NCI-H2171 (cell line): ENCODE measurements at regions not wholly inside any gene's neighbourhood (a gene's known extent, or its start where the extent isn't known, plus 50 kb on each side); places are given as distances from the start of the nearest gene placed in this dataset.

Experiments used
- DNase-seq: peaks from one replicate; lab custom pipeline; 2025; lab: John Stamatoyannopoulos, UW

- no peak for DNase-seq
Measured at GRCh38 chrX:15983034-15983433, 128.4 kb upstream of the AP1S2 start.

- no peak for DNase-seq
Measured at GRCh38 chrX:15977644-15978043, 123.0 kb upstream of the AP1S2 start.

GRCh38 chrX:15976396-15976795 is 121.8 kb upstream of the AP1S2 start:
- no peak for DNase-seq

DNA sequence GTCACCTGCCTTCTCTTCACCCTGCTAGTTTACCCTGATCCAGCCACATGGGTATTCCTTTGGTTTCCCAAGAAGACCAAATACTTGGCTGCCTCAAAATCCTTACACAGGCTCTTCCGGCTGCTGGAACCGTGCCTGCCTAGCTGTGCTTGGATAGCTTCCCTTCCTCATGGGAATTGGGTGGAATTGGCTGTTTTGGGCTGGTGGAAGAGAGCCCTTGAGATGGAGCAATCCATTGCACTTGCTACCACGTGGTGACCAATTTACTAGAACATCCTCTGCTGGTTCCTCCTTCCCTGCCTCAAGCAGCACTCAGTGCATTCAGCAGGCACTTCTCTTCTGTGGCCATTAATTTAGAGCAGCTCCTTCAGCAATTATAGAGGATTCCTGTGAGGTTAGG is 119.3 kb upstream of the AP1S2 start:
- no peak for DNase-seq

- no peak for DNase-seq
Measured at GRCh38 chrX:15973299-15973698, 118.7 kb upstream of the AP1S2 start.

DNA sequence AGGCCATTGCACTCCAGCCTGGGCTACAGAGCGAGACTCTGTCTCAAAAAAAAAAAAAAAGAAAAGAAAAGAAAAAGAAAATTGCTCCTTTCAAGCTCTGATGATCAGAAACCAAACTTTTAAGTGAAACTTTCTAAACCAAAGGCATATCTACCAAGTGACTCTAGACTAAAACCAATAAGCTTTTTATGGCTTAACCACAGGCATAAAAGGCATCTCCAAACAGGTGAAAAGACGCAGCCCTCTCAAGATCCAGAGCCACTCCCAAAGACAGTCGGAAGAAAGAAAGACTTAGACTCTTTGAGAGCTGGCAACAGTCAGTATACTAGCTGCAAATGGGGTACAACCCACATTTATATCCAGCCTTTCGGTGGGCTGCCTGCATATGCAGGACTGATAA is 117.1 kb upstream of the AP1S2 start:
- no peak for DNase-seq

GRCh38 chrX:15963858-15964257 is 109.2 kb upstream of the AP1S2 start:
- DNase-seq, result no peak

GRCh38 chrX:15960237-15960636 is 105.6 kb upstream of the AP1S2 start:
- DNase-seq, result no peak

DNA sequence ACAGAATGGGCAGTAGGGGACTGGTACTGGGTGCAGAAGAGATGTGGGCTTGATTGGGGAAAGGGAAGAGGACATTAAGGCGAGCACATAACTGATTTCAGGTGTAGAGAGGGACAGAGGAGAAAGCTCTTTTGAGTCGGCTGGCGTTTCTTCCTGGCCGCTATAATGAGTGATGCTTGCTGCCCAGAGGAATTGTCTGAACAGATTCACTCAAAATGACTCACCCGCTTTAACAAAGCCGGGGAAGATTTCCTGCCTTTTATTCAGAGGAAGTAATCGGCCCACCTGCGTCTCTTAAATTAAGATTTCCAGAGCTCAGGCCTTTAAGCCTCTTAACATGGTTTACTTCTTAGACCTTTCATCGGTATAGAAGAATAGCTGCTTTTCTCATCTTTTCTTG is 102.1 kb upstream of the AP1S2 start:
- DNase-seq, result no peak

- DNase-seq, result no peak
Measured at GRCh38 chrX:15953801-15954200, 99.2 kb upstream of the AP1S2 start.

DNA sequence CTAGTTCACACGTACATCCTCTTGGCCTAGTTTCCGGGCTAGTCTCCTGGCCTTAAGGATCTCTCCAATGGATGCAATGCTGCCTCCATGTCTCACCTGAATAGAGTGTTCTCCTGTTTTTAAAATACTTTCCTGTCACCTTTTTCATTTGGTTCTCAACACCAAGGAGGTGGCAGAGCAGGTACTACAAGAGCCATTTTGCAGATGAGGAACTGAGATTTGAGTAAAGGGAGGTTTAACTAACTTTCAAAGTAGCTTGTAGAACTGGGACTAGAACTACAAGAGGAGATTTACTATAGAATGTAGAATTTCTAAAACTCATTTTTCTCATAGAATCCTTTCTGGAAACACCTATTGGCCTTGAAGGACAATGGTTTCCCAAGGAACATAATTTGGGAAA is 97.6 kb upstream of the AP1S2 start:
- no peak for DNase-seq

DNA sequence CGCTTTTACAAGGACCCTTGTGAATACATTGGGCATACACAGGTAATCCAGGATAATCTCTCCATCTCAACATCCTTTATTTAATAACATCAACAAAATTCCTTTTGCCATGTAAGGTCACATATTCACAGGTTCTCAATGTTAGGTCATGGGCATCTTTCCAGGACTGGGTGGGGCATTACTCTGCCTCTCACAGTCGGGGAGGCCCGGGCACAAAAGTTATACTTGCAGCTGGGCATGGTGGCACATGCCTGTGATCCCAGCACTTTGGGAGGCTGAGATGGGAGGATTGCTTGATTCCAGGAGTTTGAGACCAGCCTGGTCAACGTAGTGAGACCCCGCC is 93.7 kb upstream of the AP1S2 start:
- no peak for DNase-seq

GRCh38 chrX:15947648-15948317 is 93.2 kb upstream of the AP1S2 start:
- DNase-seq, result no peak

- DNase-seq, result no peak
Measured at GRCh38 chrX:15946783-15947580, 92.4 kb upstream of the AP1S2 start.

GRCh38 chrX:15943391-15943790 is 88.8 kb upstream of the AP1S2 start:
- no peak for DNase-seq

- DNase-seq, result no peak
Measured at GRCh38 chrX:15942307-15942706, 87.7 kb upstream of the AP1S2 start.

GRCh38 chrX:15939737-15940136 is 85.1 kb upstream of the AP1S2 start:
- no peak for DNase-seq

GRCh38 chrX:15938072-15938471 is 83.5 kb upstream of the AP1S2 start:
- no peak for DNase-seq

GRCh38 chrX:15931362-15931761 is 76.7 kb upstream of the AP1S2 start:
- no peak for DNase-seq

- DNase-seq, result no peak
Measured at GRCh38 chrX:15930585-15930984, 76.0 kb upstream of the AP1S2 start.

GRCh38 chrX:15929194-15929593 is 74.6 kb upstream of the AP1S2 start:
- DNase-seq, result no peak

GRCh38 chrX:15926622-15927021 is 72.0 kb upstream of the AP1S2 start:
- DNase-seq, result no peak

GRCh38 chrX:15918003-15918402 is 63.4 kb upstream of the AP1S2 start:
- DNase-seq, result no peak

- no peak for DNase-seq
Measured at GRCh38 chrX:15916704-15917084, 62.1 kb upstream of the AP1S2 start.
